ENCODE measurements at regions not wholly inside any gene's neighbourhood (a gene's known extent, or its start where the extent isn't known, plus 50 kb on each side); places are given as distances from the start of the nearest gene placed in this dataset.

- no peaks in the 10 kb centered on the region for H3K4me1 ChIP-seq
- H3K27ac ChIP-seq = no peak overlapping the region
- WGBS, 2 donors = 63 to 72% methylated on average over 5 of the region's 5 CpGs
- no peaks in the 10 kb centered on the region for H3K36me3 ChIP-seq
- no peak for DNase-seq (ENCODE audit: low spot score in 2 of 2)
- TF ChIP-seq EP300 (IDR thresholded peaks at IDR 0.05) = no peak
- TF ChIP-seq POLR2A (IDR thresholded peaks at IDR 0.05) = no peak
- no peak for TF ChIP-seq CTCF (IDR thresholded peaks at IDR 0.05)
- H3K9me3 ChIP-seq = no peaks in the 10 kb centered on the region
- no peaks in the 10 kb centered on the region for H3K27me3 ChIP-seq
- H3K4me3 ChIP-seq = no peak overlapping the region
Measured at GRCh38 chr18:38076346-38077070, 510.9 kb upstream of the CELF4 start.

GRCh38 chr18:38074298-38074876, 508.8 kb upstream of the CELF4 start:
- Histone ChIP-seq H3K27ac (no peak overlapping the region), H3K9me3 (no peaks in the 10 kb centered on the region), H3K4me1 (no peaks in the 10 kb centered on the region), H3K36me3 (no peaks in the 10 kb centered on the region), H3K27me3 (no peaks in the 10 kb centered on the region), H3K4me3 (no peak overlapping the region)
- no peak for DNase-seq (ENCODE audit: low spot score in 2 of 2)
- 61 to 68% methylated on average over 3 of the region's 3 CpGs for WGBS, 2 donors
- TF ChIP-seq POLR2A (IDR thresholded peaks at IDR 0.05) (no peak), CTCF (IDR thresholded peaks at IDR 0.05) (no peak), EP300 (IDR thresholded peaks at IDR 0.05) (no peak)

GRCh38 chr18:38067821-38068220, 502.2 kb upstream of the CELF4 start:
- H3K9me3 ChIP-seq = no peaks in the 10 kb centered on the region
- H3K4me1 ChIP-seq = no peaks in the 10 kb centered on the region
- no peaks in the 10 kb centered on the region for H3K27me3 ChIP-seq
- 78 to 79% methylated on average over 2 of the region's 2 CpGs for WGBS, 2 donors
- no peak for DNase-seq (ENCODE audit: low spot score in 2 of 2)
- no peak for TF ChIP-seq EP300 (IDR thresholded peaks at IDR 0.05)
- TF ChIP-seq POLR2A (IDR thresholded peaks at IDR 0.05) = no peak
- TF ChIP-seq CTCF (IDR thresholded peaks at IDR 0.05) = no peak
- no peak overlapping the region for H3K4me3 ChIP-seq
- no peak overlapping the region for H3K27ac ChIP-seq
- no peaks in the 10 kb centered on the region for H3K36me3 ChIP-seq

GRCh38 chr18:38067086-38067485, 501.5 kb upstream of the CELF4 start:
- no peaks in the 10 kb centered on the region for H3K27me3 ChIP-seq
- no peak overlapping the region for H3K4me3 ChIP-seq
- no peaks in the 10 kb centered on the region for H3K36me3 ChIP-seq
- no peaks in the 10 kb centered on the region for H3K4me1 ChIP-seq
- H3K27ac ChIP-seq = no peak overlapping the region
- no peak for DNase-seq (ENCODE audit: low spot score in 2 of 2)
- 77 to 87% methylated on average over 1 of the region's 1 CpG for WGBS, 2 donors
- TF ChIP-seq POLR2A (IDR thresholded peaks at IDR 0.05) (no peak), EP300 (IDR thresholded peaks at IDR 0.05) (no peak), CTCF (IDR thresholded peaks at IDR 0.05) (no peak)
- H3K9me3 ChIP-seq = no peaks in the 10 kb centered on the region

- no peaks in the 10 kb centered on the region for H3K36me3 ChIP-seq
Measured at GRCh38 chr18:38052879-38053590, 487.4 kb upstream of the CELF4 start.

More at GRCh38 chr18:38052879-38053590, 487.4 kb upstream of the CELF4 start:
- DNase-seq (ENCODE audit: low spot score in 2 of 2) = no peak
- no peak overlapping the region for H3K4me3 ChIP-seq
- H3K27me3 ChIP-seq = no peaks in the 10 kb centered on the region
- no peaks in the 10 kb centered on the region for H3K4me1 ChIP-seq
- no peak for TF ChIP-seq POLR2A (IDR thresholded peaks at IDR 0.05)
- TF ChIP-seq EP300 (IDR thresholded peaks at IDR 0.05) = no peak
- TF ChIP-seq CTCF (IDR thresholded peaks at IDR 0.05) = no peak
- 81 to 87% methylated on average over 3 of the region's 3 CpGs for WGBS, 2 donors
- no peaks in the 10 kb centered on the region for H3K9me3 ChIP-seq
- no peak overlapping the region for H3K27ac ChIP-seq
